Calu3 (cell line): ENCODE measurements at regions not wholly inside any gene's neighbourhood (a gene's known extent, or its start where the extent isn't known, plus 50 kb on each side); places are given as distances from the start of the nearest gene placed in this dataset.

Source experiments
- BruUV-seq: library from RNA; stranded (reverse); fragments of 400-500 nt; replicated peaks from 2 replicates; lab custom pipeline; 2021; lab: Mats Ljungman, UMichigan
- CTCF ChIA-PET: fragments of 300-600 bp; sonication (Branson Sonifier 250); formaldehyde crosslinking; loops from one replicate; lab custom pipeline; 2022; ENCODE audit warnings: antibody characterized with exemption; lab: Charles Lee
- DNase-seq: peaks from one replicate; pipeline ENCODE4 v3.0.0; 2022
- H3K27ac Mint-ChIP-seq: one replicate; pipeline ENCODE4 v1.8.0; 2022; ENCODE audit warnings: mixed read lengths; ENCODE audit not compliant: unreplicated experiment
- H3K27me3 Mint-ChIP-seq: one replicate; pipeline ENCODE4 v1.8.0; 2022; ENCODE audit warnings: mixed read lengths; ENCODE audit not compliant: unreplicated experiment
- H3K36me3 Mint-ChIP-seq: one replicate; pipeline ENCODE4 v1.8.0; 2022; ENCODE audit warnings: mild to moderate bottlenecking, moderate library complexity, mixed read lengths; ENCODE audit not compliant: insufficient read depth, unreplicated experiment
- H3K4me1 Mint-ChIP-seq: one replicate; pipeline ENCODE4 v1.8.0; 2022; ENCODE audit warnings: mild to moderate bottlenecking, low read depth, mixed read lengths; ENCODE audit not compliant: unreplicated experiment
- H3K4me3 Mint-ChIP-seq: one replicate; pipeline ENCODE4 v1.8.0; 2022; ENCODE audit warnings: mild to moderate bottlenecking, low read depth, moderate library complexity, mixed read lengths; ENCODE audit not compliant: unreplicated experiment
- H3K9me3 Mint-ChIP-seq: one replicate; pipeline ENCODE4 v1.8.0; 2022; ENCODE audit warnings: low read depth, mixed read lengths; ENCODE audit not compliant: unreplicated experiment
- CTCF ChIP-seq: fragments of 200-600 bp; IDR thresholded peaks from one replicate; pipeline ENCODE4 v1.8.0; 2022; ENCODE audit warnings: antibody characterized with exemption; ENCODE audit not compliant: unreplicated experiment
- intact Hi-C: fragments of 100-400 bp; cut with micrococcal nuclease; formaldehyde crosslinking; loops from one replicate; pipeline ENCODE4 v1.10.0; 2022; ENCODE audit not compliant: unreplicated experiment

- Mint-ChIP-seq H3K27me3 (no peaks in the 10 kb centered on the region), H3K4me3 (no peak overlapping the region), H3K4me1 (no peaks in the 10 kb centered on the region), H3K27ac (no peak overlapping the region), H3K9me3 (peaks cover 4% of the 10 kb centered on the region), H3K36me3 (no peaks in the 10 kb centered on the region)
- BruUV-seq: no TSS peak
- intact Hi-C loops: no loop called here
- no peak for DNase-seq
- no peak for TF ChIP-seq CTCF
- CTCF ChIA-PET: no interaction called here
Observed at GRCh38 chr4:180225977-180226376, 2017.2 kb upstream of the TENM3 start.

GRCh38 chr4:180234730-180235129 is 2008.5 kb upstream of the TENM3 start:
- H3K27me3 Mint-ChIP-seq: no peaks in the 10 kb centered on the region
- H3K27ac Mint-ChIP-seq: no peak overlapping the region
- no peak for TF ChIP-seq CTCF
- intact Hi-C loops: no loop called here
- H3K4me1 Mint-ChIP-seq: no peaks in the 10 kb centered on the region
- BruUV-seq: no TSS peak
- no peaks in the 10 kb centered on the region for H3K9me3 Mint-ChIP-seq
- H3K4me3 Mint-ChIP-seq: no peak overlapping the region
- CTCF ChIA-PET: no interaction called here
- H3K36me3 Mint-ChIP-seq: no peaks in the 10 kb centered on the region
- DNase-seq: no peak

DNA sequence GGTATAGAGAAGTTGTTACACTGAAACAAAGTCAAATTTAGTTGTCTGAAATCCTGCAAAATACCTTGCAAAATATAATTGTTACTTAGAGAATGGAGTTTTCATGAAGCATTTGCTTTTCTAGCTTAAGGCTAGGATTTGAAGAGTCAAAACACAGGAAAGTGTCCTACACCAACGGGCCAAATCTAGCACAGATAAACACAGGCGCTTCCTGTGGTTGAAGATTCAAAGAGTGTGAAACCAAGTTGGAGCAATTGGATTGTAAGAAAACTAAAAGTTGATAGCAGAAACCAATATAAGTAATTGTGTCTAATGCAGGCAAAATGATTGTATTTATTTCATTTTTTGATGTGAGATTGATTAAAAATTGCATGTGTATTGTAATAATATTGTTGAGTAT is 2002.5 kb upstream of the TENM3 start:
- Mint-ChIP-seq H3K4me3 (no peak overlapping the region), H3K36me3 (no peaks in the 10 kb centered on the region), H3K27me3 (no peaks in the 10 kb centered on the region), H3K4me1 (no peaks in the 10 kb centered on the region), H3K9me3 (peaks cover 7% of the 10 kb centered on the region), H3K27ac (no peak overlapping the region)
- intact Hi-C loops: no loop called here
- DNase-seq: no peak
- TF ChIP-seq CTCF: no peak
- no TSS peak for BruUV-seq
- CTCF ChIA-PET: no interaction called here

DNA sequence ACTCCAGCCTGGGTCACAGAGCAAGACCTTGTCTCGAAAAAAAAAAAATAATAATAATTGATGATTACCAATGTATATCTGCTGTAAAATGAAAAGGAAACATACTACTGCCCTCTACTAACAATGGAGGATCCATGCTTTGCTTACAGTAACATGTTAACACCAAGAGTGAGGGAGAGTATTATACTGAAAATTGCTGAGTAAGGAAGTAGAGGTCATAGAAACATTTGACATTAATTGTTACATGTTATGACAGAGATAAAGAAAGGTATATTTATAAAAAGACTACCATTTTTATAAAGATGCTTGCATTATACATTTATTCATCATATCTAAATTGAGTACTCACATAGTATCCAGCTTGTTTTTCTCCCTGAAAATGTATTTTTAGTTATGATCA is 1989.8 kb upstream of the TENM3 start:
- intact Hi-C loops: no loop called here
- Mint-ChIP-seq H3K27ac (no peak overlapping the region), H3K27me3 (no peaks in the 10 kb centered on the region), H3K9me3 (no peaks in the 10 kb centered on the region), H3K4me3 (no peak overlapping the region), H3K36me3 (no peaks in the 10 kb centered on the region), H3K4me1 (no peaks in the 10 kb centered on the region)
- no TSS peak for BruUV-seq
- DNase-seq: no peak
- TF ChIP-seq CTCF: no peak
- CTCF ChIA-PET: no interaction called here
